WERI-Rb-1 (cell line): ENCODE measurements at regions not wholly inside any gene's neighbourhood (a gene's known extent, or its start where the extent isn't known, plus 50 kb on each side); places are given as distances from the start of the nearest gene placed in this dataset.
"Not testable (repeated sequence)": the region's sequence is repeated elsewhere in the genome, so short reads cannot be mapped to it uniquely, and the experiment has no call there.

Source experiments
- DNase-seq: peaks from one replicate; pipeline ENCODE4 v3.0.0-alpha.2; 2020
- H3K27ac ChIP-seq: fragments of 250-450 bp; sonication (Bioruptor Pico); 2 replicates; pipeline ENCODE4 v1.5.1; 2020; ENCODE audit warnings: mild to moderate bottlenecking, moderate library complexity
- H3K27me3 ChIP-seq: fragments of 250-450 bp; sonication (Bioruptor Pico); 2 replicates; pipeline ENCODE4 v1.5.1; 2021; ENCODE audit warnings: mild to moderate bottlenecking, low read depth, moderate library complexity; ENCODE audit not compliant: insufficient read depth, severe bottlenecking
- H3K36me3 ChIP-seq: fragments of 250-450 bp; sonication (Bioruptor Pico); 2 replicates; pipeline ENCODE4 v1.5.1; 2020; ENCODE audit warnings: mild to moderate bottlenecking, moderate library complexity
- H3K4me3 ChIP-seq: 2 replicates; pipeline ENCODE4 v1.5.1; 2011; ENCODE audit warnings: low read depth, mild to moderate bottlenecking, control low read depth, low read length
- H3K9me3 ChIP-seq: fragments of 250-450 bp; sonication (Bioruptor Pico); 2 replicates; pipeline ENCODE4 v1.5.1; 2021; ENCODE audit warnings: mild to moderate bottlenecking, moderate library complexity; ENCODE audit not compliant: severe bottlenecking
- CTCF ChIP-seq: IDR thresholded peaks from 2 replicates; pipeline ENCODE4 v1.5.1; 2011; ENCODE audit warnings: low read depth, mild to moderate bottlenecking, control low read depth, inconsistent platforms, low read length

- Histone ChIP-seq H3K36me3 (no peaks in the 10 kb centered on the region), H3K27ac (no peak overlapping the region), H3K4me3 (no peak overlapping the region), H3K27me3 (no peaks in the 10 kb centered on the region), H3K9me3 (no peaks in the 10 kb centered on the region)
- no peak for TF ChIP-seq CTCF
- DNase-seq = no peak
Observed at GRCh38 chr10:25102147-25102822, 72.5 kb upstream of the GPR158 start.

GRCh38 chr10:25103703-25104102 lies 71.1 kb upstream of the GPR158 start:
- Histone ChIP-seq H3K4me3 (no peak overlapping the region), H3K27ac (no peak overlapping the region), H3K9me3 (no peaks in the 10 kb centered on the region), H3K27me3 (no peaks in the 10 kb centered on the region), H3K36me3 (no peaks in the 10 kb centered on the region)
- DNase-seq = no peak
- TF ChIP-seq CTCF = no peak

- H3K27me3 ChIP-seq = no peaks in the 10 kb centered on the region
- H3K4me3 ChIP-seq = no peak overlapping the region
- DNase-seq = no peak
- no peaks in the 10 kb centered on the region for H3K9me3 ChIP-seq
- no peaks in the 10 kb centered on the region for H3K36me3 ChIP-seq
- H3K27ac ChIP-seq = no peak overlapping the region
- no peak for TF ChIP-seq CTCF
Observed at GRCh38 chr10:25104441-25104840, 70.4 kb upstream of the GPR158 start.

- TF ChIP-seq CTCF = no peak
Observed at GRCh38 chr10:25105262-25105661, 69.5 kb upstream of the GPR158 start.

GRCh38 chr10:25105743-25106260 lies 69.0 kb upstream of the GPR158 start:
- Histone ChIP-seq H3K4me3 (no peak overlapping the region), H3K27me3 (no peaks in the 10 kb centered on the region), H3K9me3 (no peaks in the 10 kb centered on the region), H3K27ac (no peak overlapping the region), H3K36me3 (no peaks in the 10 kb centered on the region)
- DNase-seq = no peak
- no peak for TF ChIP-seq CTCF

More at GRCh38 chr10:25105262-25105661, 69.5 kb upstream of the GPR158 start:
- no peaks in the 10 kb centered on the region for H3K27me3 ChIP-seq
- no peak for DNase-seq
- no peaks in the 10 kb centered on the region for H3K9me3 ChIP-seq
- no peaks in the 10 kb centered on the region for H3K36me3 ChIP-seq
- no peak overlapping the region for H3K27ac ChIP-seq
- H3K4me3 ChIP-seq = no peak overlapping the region

- no peak overlapping the region for H3K27ac ChIP-seq
- DNase-seq = no peak
- no peak for TF ChIP-seq CTCF
- no peaks in the 10 kb centered on the region for H3K9me3 ChIP-seq
- no peaks in the 10 kb centered on the region for H3K27me3 ChIP-seq
- no peaks in the 10 kb centered on the region for H3K36me3 ChIP-seq
- H3K4me3 ChIP-seq = no peak overlapping the region
Observed at GRCh38 chr10:25107756-25108155, 67.0 kb upstream of the GPR158 start.

GRCh38 chr10:25109896-25110295 lies 64.9 kb upstream of the GPR158 start:
- H3K36me3 ChIP-seq, H3K4me3 ChIP-seq, DNase-seq, H3K9me3 ChIP-seq, H3K27ac ChIP-seq, H3K27me3 ChIP-seq: not testable (repeated sequence)
